ENCODE measurements at regions not wholly inside any gene's neighbourhood (a gene's known extent, or its start where the extent isn't known, plus 50 kb on each side); places are given as distances from the start of the nearest gene placed in this dataset.
"Not testable (repeated sequence)": the region's sequence is repeated elsewhere in the genome, so short reads cannot be mapped to it uniquely, and the experiment has no call there.

DNA sequence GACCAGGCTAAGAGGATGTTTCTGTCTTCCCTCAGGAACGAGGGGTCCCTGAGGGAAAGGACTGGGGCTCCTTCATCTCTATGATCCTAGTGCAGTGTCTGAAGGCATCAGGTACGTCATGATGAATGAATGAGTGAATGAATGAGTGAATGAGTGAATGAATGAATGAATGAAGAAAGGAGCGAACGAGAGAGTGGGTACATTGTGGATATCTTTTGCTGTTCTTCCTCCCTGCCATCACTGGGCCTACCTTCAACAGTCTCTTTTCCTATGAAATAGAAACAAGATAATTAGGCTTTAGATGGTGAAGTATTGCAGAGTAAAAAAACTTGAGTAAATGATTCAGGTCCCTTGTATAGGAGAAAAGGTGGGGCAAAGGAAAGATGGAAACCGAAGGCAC lies 111.3 kb upstream of the CRHR1 start:
- H3K27ac Mint-ChIP-seq = no peak overlapping the region
- peaks cover 1% of the 10 kb centered on the region for H3K27me3 Mint-ChIP-seq
- DNase-seq (no peak), ATAC-seq (no peak)
- no peaks in the 10 kb centered on the region for H3K36me3 Mint-ChIP-seq (ENCODE audit: low read depth)
- TF ChIP-seq, protein P1, sequence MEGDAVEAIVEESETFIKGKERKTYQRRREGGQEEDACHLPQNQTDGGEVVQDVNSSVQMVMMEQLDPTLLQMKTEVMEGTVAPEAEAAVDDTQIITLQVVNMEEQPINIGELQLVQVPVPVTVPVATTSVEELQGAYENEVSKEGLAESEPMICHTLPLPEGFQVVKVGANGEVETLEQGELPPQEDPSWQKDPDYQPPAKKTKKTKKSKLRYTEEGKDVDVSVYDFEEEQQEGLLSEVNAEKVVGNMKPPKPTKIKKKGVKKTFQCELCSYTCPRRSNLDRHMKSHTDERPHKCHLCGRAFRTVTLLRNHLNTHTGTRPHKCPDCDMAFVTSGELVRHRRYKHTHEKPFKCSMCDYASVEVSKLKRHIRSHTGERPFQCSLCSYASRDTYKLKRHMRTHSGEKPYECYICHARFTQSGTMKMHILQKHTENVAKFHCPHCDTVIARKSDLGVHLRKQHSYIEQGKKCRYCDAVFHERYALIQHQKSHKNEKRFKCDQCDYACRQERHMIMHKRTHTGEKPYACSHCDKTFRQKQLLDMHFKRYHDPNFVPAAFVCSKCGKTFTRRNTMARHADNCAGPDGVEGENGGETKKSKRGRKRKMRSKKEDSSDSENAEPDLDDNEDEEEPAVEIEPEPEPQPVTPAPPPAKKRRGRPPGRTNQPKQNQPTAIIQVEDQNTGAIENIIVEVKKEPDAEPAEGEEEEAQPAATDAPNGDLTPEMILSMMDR (IDR thresholded peaks at IDR 0.05) = no peak
- intact Hi-C loops (cut with micrococcal nuclease) = no loop called here
- ChIA-PET POLR2A (no interaction called here), CTCF (no interaction called here)
- H3K9me3 Mint-ChIP-seq = no peaks in the 10 kb centered on the region
- H3K4me1 Mint-ChIP-seq (ENCODE audit: low read depth) = no peaks in the 10 kb centered on the region
- no peak overlapping the region for H3K4me3 Mint-ChIP-seq

DNA sequence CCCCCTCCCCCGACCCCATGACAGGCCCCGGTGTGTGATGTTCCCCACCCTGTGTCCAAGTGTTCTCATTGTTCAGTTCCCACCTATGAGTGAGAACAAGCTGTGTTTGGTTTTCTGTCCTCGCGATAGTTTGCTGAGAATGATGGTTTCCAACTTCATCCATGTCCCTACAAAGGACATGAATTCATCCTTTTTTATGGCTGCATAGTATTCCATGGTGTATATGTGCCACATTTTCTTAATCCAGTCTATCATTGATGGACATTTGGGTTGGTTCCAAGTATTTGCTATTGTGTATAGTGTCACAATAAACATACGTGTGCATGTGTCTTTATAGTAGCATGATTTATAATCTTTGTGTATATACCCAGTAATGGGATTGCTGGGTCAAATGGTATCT lies 110.4 kb upstream of the CRHR1 start:
- H3K4me1 Mint-ChIP-seq (ENCODE audit: low read depth); ATAC-seq; H3K4me3 Mint-ChIP-seq; H3K9me3 Mint-ChIP-seq; CTCF ChIA-PET; H3K27ac Mint-ChIP-seq; H3K27me3 Mint-ChIP-seq; H3K36me3 Mint-ChIP-seq (ENCODE audit: low read depth); DNase-seq; intact Hi-C loops (cut with micrococcal nuclease): not testable (repeated sequence)
- POLR2A ChIA-PET = interaction anchor here (1.6 kb wide), 1 partner anchor 13 kb away, joined by 5 read pairs; no protein-coding TSS in a partner anchor

DNA sequence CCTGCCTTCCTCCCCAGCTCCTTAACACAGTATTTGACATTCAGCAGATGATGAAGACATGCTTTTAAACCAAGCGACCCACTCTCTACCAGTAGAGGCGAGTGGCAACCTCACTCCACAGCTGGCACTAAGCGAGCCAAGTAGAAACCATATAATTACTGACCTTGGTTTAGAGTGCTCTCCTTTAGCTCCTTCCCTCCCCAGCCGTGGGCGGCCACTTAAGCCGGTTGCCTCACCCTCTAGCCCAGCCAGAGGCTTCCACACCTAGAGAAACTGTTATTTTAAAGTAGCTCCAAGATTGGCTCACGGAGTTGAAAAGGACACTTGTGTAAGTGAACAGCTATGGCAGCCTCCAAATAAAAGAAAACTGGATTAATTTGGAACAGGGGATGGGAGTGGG lies 109.1 kb upstream of the CRHR1 start:
- no peaks in the 10 kb centered on the region for H3K9me3 Mint-ChIP-seq
- H3K27me3 Mint-ChIP-seq = peaks cover 1% of the 10 kb centered on the region
- TF ChIP-seq, protein P1 (IDR thresholded peaks at IDR 0.05) = no peak
- intact Hi-C loops (cut with micrococcal nuclease) = no loop called here
- no peak overlapping the region for H3K4me3 Mint-ChIP-seq
- no peaks in the 10 kb centered on the region for H3K4me1 Mint-ChIP-seq (ENCODE audit: low read depth)
- H3K36me3 Mint-ChIP-seq (ENCODE audit: low read depth) = no peaks in the 10 kb centered on the region
- ATAC-seq (no peak), DNase-seq (no peak)
- H3K27ac Mint-ChIP-seq = no peak overlapping the region
- ChIA-PET POLR2A (no interaction called here), CTCF (interaction anchor here (1.0 kb wide), 1 partner anchor 35 kb away, joined by 3 read pairs; no protein-coding TSS in a partner anchor)

DNA sequence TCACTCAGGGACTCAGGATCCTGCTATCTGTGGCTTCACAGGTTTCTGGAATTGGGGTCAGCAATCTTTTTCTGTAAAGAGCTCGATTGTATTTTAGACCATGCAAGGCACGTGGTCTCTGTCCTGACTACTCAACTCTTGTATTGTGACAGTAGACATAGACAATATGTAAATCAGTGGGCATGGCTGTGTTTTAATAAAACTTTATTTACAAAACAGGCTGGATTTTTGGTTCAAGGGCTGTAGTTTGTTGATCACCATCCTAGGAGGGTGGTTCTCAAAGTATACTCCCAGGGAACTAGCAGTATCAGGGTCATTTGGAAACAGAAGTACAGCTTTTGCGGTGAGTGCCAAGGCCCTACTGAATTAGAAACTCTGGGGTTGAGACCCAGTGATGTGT lies 108.2 kb upstream of the CRHR1 start:
- Mint-ChIP-seq H3K27ac (no peak overlapping the region), H3K9me3 (no peaks in the 10 kb centered on the region), H3K4me1 (ENCODE audit: low read depth) (no peaks in the 10 kb centered on the region), H3K27me3 (peaks cover 4% of the 10 kb centered on the region), H3K4me3 (no peak overlapping the region), H3K36me3 (ENCODE audit: low read depth) (no peaks in the 10 kb centered on the region)
- ATAC-seq (no peak), DNase-seq (no peak)
- TF ChIP-seq, protein P1 (IDR thresholded peaks at IDR 0.05) = no peak
- intact Hi-C loops (cut with micrococcal nuclease) = no loop called here
- ChIA-PET POLR2A (interaction anchor here (1.1 kb wide), 1 partner anchor 23 kb away, joined by 3 read pairs; no protein-coding TSS in a partner anchor), CTCF (no interaction called here)

DNA sequence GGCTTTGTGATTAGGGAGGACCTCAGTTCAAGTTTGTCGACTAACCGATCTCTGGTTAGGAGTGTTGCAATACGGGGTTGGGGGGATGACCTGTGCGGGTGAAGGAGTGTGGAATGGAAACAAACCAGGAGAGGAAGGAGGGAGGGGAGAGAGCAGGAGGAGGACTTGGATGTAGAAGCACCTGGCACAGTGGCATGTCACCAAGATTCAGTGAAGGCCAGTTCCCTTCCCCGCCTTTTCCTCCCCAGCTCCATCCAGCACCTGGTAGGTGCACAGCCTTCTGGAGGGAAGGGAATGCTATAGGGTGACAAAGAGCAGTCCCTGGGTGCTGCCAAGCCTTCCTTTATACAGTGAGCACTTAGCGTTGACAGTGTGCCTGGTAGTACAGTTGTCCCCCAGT lies 107.4 kb upstream of the CRHR1 start:
- TF ChIP-seq, protein P1 (IDR thresholded peaks at IDR 0.05) = no peak
- H3K36me3 Mint-ChIP-seq (ENCODE audit: low read depth) = no peaks in the 10 kb centered on the region
- H3K27me3 Mint-ChIP-seq = peaks cover 4% of the 10 kb centered on the region
- no peaks in the 10 kb centered on the region for H3K4me1 Mint-ChIP-seq (ENCODE audit: low read depth)
- POLR2A ChIA-PET = no interaction called here
- CTCF ChIA-PET = interaction anchor here (1.0 kb wide), 1 partner anchor 156 kb away, joined by 3 read pairs; no protein-coding TSS in a partner anchor
- no peak overlapping the region for H3K4me3 Mint-ChIP-seq
- H3K9me3 Mint-ChIP-seq = no peaks in the 10 kb centered on the region
- ATAC-seq (no peak), DNase-seq (no peak)
- no peak overlapping the region for H3K27ac Mint-ChIP-seq
- intact Hi-C loops (cut with micrococcal nuclease) = no loop called here

DNA sequence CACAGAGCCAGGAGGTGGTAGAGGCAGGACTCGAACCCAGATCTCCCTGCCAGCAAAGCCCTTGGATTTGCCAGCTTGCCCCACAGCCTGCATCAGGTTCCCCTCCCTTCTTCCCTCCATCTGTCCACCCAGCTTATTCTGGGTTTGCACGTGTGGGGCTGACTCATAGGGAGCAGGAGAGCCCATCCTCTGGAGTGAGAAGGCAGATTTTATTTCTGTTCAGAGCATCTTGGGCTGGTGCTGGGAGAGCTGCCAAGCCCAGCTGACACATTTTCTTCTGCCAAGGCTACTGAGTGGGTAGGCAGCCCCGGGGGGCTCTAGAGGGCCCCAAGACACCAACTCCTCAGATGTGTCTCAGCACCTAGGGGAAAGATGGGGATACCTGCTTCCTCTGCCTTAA lies 106.3 kb upstream of the CRHR1 start:
- ATAC-seq (no peak), DNase-seq (no peak)
- Mint-ChIP-seq H3K27me3 (peaks cover 9% of the 10 kb centered on the region), H3K4me3 (no peak overlapping the region), H3K9me3 (no peaks in the 10 kb centered on the region), H3K36me3 (ENCODE audit: low read depth) (no peaks in the 10 kb centered on the region), H3K27ac (no peak overlapping the region), H3K4me1 (ENCODE audit: low read depth) (no peaks in the 10 kb centered on the region)
- intact Hi-C loops (cut with micrococcal nuclease) = no loop called here
- TF ChIP-seq, protein P1 (IDR thresholded peaks at IDR 0.05) = no peak
- ChIA-PET POLR2A (no interaction called here), CTCF (interaction anchor here (1.6 kb wide), 1 partner anchor 154 kb away, joined by 3 read pairs; no protein-coding TSS in a partner anchor)
